NT2/D1 (cell line): ENCODE measurements at regions not wholly inside any gene's neighbourhood (a gene's known extent, or its start where the extent isn't known, plus 50 kb on each side); places are given as distances from the start of the nearest gene placed in this dataset.

Experiments
- DNase-seq: peaks from one replicate; pipeline ENCODE4 v3.0.0-alpha.2; 2011; ENCODE audit warnings: low read depth, low spot score
- H3K27me3 ChIP-seq: 2 replicates; pipeline ENCODE4 v1.6.0; 2011; ENCODE audit warnings: mild to moderate bottlenecking; ENCODE audit not compliant: insufficient read length, insufficient read depth
- H3K36me3 ChIP-seq: 2 replicates; pipeline ENCODE4 v1.6.1; 2011; ENCODE audit warnings: mild to moderate bottlenecking, low read length, mixed read lengths; ENCODE audit not compliant: insufficient read depth, insufficient read length
- H3K4me1 ChIP-seq: 2 replicates; pipeline ENCODE4 v1.5.1; 2011; ENCODE audit not compliant: insufficient read depth, insufficient read length
- H3K4me3 ChIP-seq: 2 replicates; pipeline ENCODE4 v1.5.1; 2011; ENCODE audit warnings: low read depth; ENCODE audit not compliant: insufficient read length
- H3K9ac ChIP-seq: 2 replicates; pipeline ENCODE4 v1.6.0; 2011; ENCODE audit warnings: low read depth; ENCODE audit not compliant: insufficient read length
- H3K9me3 ChIP-seq: 2 replicates; pipeline ENCODE4 v1.5.1; 2011; ENCODE audit warnings: mild to moderate bottlenecking, low read length; ENCODE audit not compliant: insufficient read depth
- SUZ12 ChIP-seq: IDR thresholded peaks from 2 replicates; pipeline ENCODE4 v1.6.1; 2011; ENCODE audit not compliant: insufficient read length, insufficient read depth; ENCODE audit errors: extremely low read depth
- YY1 ChIP-seq: IDR thresholded peaks from 2 replicates; pipeline ENCODE4 v1.6.1; 2011; ENCODE audit not compliant: insufficient read length, insufficient read depth
- ZNF274 ChIP-seq: IDR thresholded peaks from 2 replicates; pipeline ENCODE4 v1.6.1; 2011; ENCODE audit warnings: mild to moderate bottlenecking, low read depth, low read length

DNA sequence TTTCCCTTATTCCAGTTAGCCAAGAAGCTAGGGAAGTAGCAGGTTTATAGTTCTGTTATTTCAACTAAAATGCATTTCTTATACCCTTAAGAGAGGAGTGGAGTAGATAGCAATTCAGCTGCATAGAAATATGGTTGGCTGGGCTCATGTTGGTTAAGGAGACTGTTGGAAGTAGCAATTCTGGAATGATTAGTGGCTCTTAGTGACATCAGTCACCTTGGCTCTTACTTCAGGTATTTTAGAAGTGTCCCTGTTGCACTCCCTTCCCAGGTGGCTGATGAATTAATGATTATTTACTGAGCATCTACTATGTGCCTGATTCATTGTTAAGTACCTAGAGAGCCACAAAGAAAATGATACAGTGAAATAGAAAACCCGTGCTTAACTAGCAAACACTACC is 128.1 kb downstream of the MGST1 start:
- H3K36me3 ChIP-seq = no peaks in the 10 kb centered on the region
- no peaks in the 10 kb centered on the region for H3K27me3 ChIP-seq
- no peaks in the 10 kb centered on the region for H3K9me3 ChIP-seq
- no peak overlapping the region for H3K9ac ChIP-seq
- H3K4me3 ChIP-seq = no peak overlapping the region
- DNase-seq = no peak
- TF ChIP-seq ZNF274 (no peak), YY1 (no peak), SUZ12 (no peak)
- no peaks in the 10 kb centered on the region for H3K4me1 ChIP-seq

GRCh38 chr12:16482726-16483125 is 123.2 kb downstream of the LMO3 start:
- Histone ChIP-seq H3K36me3 (no peaks in the 10 kb centered on the region), H3K4me1 (no peaks in the 10 kb centered on the region), H3K9ac (no peak overlapping the region), H3K9me3 (peaks cover 23% of the 10 kb centered on the region), H3K27me3 (no peaks in the 10 kb centered on the region), H3K4me3 (no peak overlapping the region)
- TF ChIP-seq SUZ12 = no peak
- TF ChIP-seq YY1 = no peak
- TF ChIP-seq ZNF274 = no peak
- DNase-seq = no peak

GRCh38 chr12:16492240-16492639 is 113.7 kb downstream of the LMO3 start:
- no peaks in the 10 kb centered on the region for H3K36me3 ChIP-seq
- TF ChIP-seq SUZ12 (no peak), YY1 (no peak), ZNF274 (no peak)
- no peak overlapping the region for H3K4me3 ChIP-seq
- DNase-seq = peak; percentile 15
- no peaks in the 10 kb centered on the region for H3K4me1 ChIP-seq
- H3K9me3 ChIP-seq = no peaks in the 10 kb centered on the region
- no peak overlapping the region for H3K9ac ChIP-seq
- H3K27me3 ChIP-seq = no peaks in the 10 kb centered on the region

- Histone ChIP-seq H3K4me3 (no peak overlapping the region), H3K9ac (no peak overlapping the region), H3K9me3 (no peaks in the 10 kb centered on the region), H3K27me3 (no peaks in the 10 kb centered on the region), H3K4me1 (no peaks in the 10 kb centered on the region), H3K36me3 (no peaks in the 10 kb centered on the region)
- no peak for TF ChIP-seq YY1
- TF ChIP-seq ZNF274 = no peak
- no peak for TF ChIP-seq SUZ12
- DNase-seq = no peak
Measured at GRCh38 chr12:16492820-16493797, 112.9 kb downstream of the LMO3 start.

DNA sequence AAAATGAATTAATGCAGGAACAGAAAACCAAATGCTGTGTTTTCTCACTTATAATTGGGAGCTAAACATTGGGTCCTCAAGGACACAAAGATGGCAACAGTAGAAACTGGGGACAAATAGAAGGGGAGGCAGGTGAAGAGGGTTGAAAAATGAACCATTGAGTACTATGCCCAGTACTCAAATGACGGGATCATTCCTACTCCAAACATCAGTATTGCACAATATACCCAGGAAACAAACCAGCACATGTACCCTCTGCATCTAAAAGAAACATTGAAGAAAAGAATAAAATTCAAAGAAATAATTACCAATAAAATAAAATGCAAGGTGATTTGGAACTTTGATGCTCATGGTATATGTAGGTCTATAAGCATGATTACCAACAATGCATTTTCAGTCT is 110.8 kb downstream of the LMO3 start:
- DNase-seq = no peak
- no peak for TF ChIP-seq ZNF274
- no peak for TF ChIP-seq YY1
- no peak for TF ChIP-seq SUZ12
- Histone ChIP-seq H3K36me3 (no peaks in the 10 kb centered on the region), H3K9ac (no peak overlapping the region), H3K4me3 (no peak overlapping the region), H3K9me3 (no peaks in the 10 kb centered on the region), H3K27me3 (no peaks in the 10 kb centered on the region), H3K4me1 (no peaks in the 10 kb centered on the region)
